DMS79 (cell line): ENCODE measurements at regions not wholly inside any gene's neighbourhood (a gene's known extent, or its start where the extent isn't known, plus 50 kb on each side); places are given as distances from the start of the nearest gene placed in this dataset.
A peak's percentile ranks its signal among the peaks of the same experiment; 100 is the strongest.

Experiments used
- DNase-seq: peaks from one replicate; lab custom pipeline; 2025; lab: John Stamatoyannopoulos, UW

- peak; percentile 0 for DNase-seq
These were observed 1020.0 kb upstream of the ARRDC3 start for GRCh38 chr5:92402956-92403702.

GRCh38 chr5:92402045-92402444 is 1018.9 kb upstream of the ARRDC3 start:
- DNase-seq = no peak

GRCh38 chr5:92401492-92401891 is 1018.4 kb upstream of the ARRDC3 start:
- no peak for DNase-seq

GRCh38 chr5:92394936-92395335 is 1011.8 kb upstream of the ARRDC3 start:
- DNase-seq = no peak

- DNase-seq = no peak
These were observed 1007.5 kb upstream of the ARRDC3 start for GRCh38 chr5:92390657-92391056.

- DNase-seq = no peak
These were observed 997.1 kb upstream of the ARRDC3 start for GRCh38 chr5:92380069-92380770.

GRCh38 chr5:92378966-92379611 is 996.0 kb upstream of the ARRDC3 start:
- no peak for DNase-seq

GRCh38 chr5:92374859-92375258 is 991.7 kb upstream of the ARRDC3 start:
- DNase-seq = no peak

- no peak for DNase-seq
These were observed 989.6 kb upstream of the ARRDC3 start for GRCh38 chr5:92372766-92373165.

- no peak for DNase-seq
These were observed 988.7 kb upstream of the ARRDC3 start for GRCh38 chr5:92371889-92372235.

- no peak for DNase-seq
These were observed 988.2 kb upstream of the ARRDC3 start for GRCh38 chr5:92371171-92371888.

GRCh38 chr5:92370032-92370431 is 986.9 kb upstream of the ARRDC3 start:
- no peak for DNase-seq

GRCh38 chr5:92369587-92369986 is 986.5 kb upstream of the ARRDC3 start:
- DNase-seq = no peak

- no peak for DNase-seq
These were observed 982.0 kb upstream of the ARRDC3 start for GRCh38 chr5:92364986-92365550.

GRCh38 chr5:92353107-92354030 is 970.3 kb upstream of the ARRDC3 start:
- DNase-seq = no peak

- DNase-seq = no peak
These were observed 954.7 kb upstream of the ARRDC3 start for GRCh38 chr5:92337772-92338234.

GRCh38 chr5:92332039-92332438 is 948.9 kb upstream of the ARRDC3 start:
- no peak for DNase-seq

- no peak for DNase-seq
These were observed 947.2 kb upstream of the ARRDC3 start for GRCh38 chr5:92330365-92330764.

GRCh38 chr5:92329759-92330158 is 946.6 kb upstream of the ARRDC3 start:
- no peak for DNase-seq

GRCh38 chr5:92328584-92329259 is 945.6 kb upstream of the ARRDC3 start:
- DNase-seq = no peak
